NCI-H2196 (cell line): ENCODE measurements at regions not wholly inside any gene's neighbourhood (a gene's known extent, or its start where the extent isn't known, plus 50 kb on each side); places are given as distances from the start of the nearest gene placed in this dataset.
"Not testable (repeated sequence)": the region's sequence is repeated elsewhere in the genome, so short reads cannot be mapped to it uniquely, and the experiment has no call there.

Source experiments
- DNase-seq: peaks from one replicate; lab custom pipeline; 2025; ENCODE audit not compliant: unreplicated experiment; lab: John Stamatoyannopoulos, UW

DNA sequence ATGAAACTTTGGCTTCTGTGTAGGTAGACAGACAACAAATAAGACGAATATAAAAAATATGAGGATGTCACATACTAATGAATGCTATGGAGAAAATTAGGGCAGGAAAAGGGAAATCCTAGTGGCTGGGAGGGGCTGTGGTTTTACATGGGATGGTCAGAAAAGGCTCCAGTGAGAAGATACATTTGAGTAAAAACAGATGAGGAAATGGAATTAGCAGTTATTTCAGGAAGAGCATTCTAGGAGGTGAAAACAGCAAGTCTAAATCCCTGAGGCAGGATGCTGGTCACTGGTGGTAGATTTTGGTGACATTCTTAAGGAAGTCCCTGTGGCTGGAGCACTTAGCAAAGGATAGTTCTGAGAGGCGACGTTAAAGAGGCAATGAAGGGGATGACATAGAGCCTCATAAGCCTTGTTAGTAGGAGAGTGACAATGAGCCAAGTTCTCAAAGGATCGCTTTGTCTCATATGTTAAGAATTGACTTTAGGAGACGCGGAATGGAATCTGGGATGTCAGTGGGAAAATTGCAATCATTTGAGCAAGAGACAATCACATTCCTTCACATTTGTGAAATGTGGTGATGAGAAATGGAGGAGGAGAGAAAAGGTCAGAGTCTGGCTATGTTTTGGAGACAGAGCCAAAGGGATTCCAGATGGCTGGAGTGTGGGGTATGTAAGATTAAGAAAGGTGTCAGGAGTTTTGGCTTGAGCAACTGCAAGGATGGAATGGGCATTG, 384.7 kb upstream of the FZD8 start:
- no peak for DNase-seq

DNA sequence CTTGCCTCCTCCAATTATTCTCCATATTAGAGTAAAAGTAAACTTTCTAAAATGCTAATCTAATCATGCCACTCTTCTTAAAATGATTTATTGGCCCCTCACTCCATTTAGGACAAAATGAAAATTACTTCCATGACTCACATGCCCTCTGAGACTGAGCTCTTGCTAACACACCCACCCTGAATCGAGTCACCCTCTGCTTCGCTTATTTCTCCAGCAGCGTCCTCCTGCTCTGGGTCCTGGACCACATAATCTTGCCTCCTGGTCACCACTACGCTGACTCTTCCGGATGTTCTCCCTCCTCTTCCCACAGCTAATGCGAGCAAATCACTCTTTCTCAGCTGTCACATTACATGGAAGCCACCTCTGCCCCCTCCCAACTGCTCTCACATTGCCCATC, 384.0 kb upstream of the FZD8 start:
- no peak for DNase-seq

DNA sequence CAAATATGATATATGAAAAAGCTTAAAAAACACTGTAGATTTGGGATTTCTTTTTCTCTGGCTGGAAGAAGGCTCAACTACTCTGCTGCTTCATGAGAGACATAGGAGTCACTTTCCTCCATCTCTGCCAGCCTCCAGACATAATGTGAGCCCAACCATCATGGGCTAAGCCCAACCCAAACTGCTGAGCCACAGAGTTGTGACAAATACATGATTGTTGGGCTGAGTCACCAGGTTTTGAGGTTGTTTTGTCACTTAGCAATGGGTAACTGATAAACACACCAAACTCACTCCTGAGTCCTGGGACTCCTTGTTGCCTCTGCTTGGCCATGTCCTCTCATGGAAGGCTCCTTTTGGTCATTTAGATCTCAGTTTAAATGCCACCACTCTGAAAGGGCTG, 381.8 kb upstream of the FZD8 start:
- no peak for DNase-seq

DNA sequence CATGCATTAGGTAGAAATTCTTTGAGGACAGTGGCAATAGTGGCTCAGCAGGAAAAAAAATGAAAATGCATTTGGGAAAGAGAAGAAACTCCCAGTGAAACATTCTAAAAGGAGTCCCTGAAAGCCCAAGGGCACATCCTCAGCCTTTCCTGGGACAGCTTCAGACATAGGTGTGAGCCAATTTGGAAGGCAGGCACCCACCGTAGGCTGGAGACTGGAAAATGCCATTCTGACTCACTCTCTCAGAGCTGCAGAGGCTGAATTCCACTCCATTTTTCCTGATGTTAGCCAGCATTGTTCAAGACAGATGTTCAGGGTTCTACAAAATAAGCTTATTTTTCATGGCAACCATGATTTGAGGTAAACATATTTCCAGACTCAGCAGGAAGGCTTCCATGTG, 379.0 kb upstream of the FZD8 start:
- no peak for DNase-seq

DNA sequence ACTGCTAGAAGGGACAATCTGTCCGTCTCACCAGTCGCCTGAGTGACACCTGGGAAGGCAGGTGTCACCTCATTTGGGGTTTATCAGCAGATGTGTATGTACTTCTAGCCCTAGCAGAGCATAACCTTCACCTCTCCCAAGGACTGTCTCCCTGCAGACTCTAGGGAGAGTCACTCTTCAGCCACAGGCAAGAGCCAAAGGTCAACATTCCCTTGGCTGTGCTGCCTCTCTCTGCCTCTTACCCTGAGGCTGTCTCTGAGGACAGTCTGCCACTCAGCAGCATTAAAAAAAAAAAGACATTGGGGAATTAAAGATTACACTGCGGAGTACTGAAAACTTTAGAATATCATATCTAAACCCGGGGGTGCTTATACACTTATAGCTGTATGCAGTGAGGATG, 377.7 kb upstream of the FZD8 start:
- DNase-seq: no peak

DNA sequence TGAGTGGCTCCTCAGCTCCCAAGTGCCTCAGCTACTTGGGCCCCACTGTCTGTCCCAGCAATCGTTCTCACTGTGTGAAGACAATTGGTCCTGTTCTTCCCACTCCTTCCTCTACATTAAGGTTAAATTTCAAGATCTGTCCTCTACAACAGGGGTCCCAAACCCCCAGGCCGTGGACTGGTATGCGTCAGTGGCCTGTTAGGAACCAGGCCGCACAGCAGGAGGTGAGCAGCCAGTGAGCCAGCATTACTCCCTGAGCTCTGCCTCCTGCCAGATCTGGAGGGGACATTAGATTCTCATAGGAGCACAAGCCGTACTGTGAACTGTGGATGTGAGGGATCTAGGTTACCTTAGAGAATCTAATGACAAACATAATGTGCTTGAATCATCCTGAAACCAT, 376.9 kb upstream of the FZD8 start:
- no peak for DNase-seq

DNA sequence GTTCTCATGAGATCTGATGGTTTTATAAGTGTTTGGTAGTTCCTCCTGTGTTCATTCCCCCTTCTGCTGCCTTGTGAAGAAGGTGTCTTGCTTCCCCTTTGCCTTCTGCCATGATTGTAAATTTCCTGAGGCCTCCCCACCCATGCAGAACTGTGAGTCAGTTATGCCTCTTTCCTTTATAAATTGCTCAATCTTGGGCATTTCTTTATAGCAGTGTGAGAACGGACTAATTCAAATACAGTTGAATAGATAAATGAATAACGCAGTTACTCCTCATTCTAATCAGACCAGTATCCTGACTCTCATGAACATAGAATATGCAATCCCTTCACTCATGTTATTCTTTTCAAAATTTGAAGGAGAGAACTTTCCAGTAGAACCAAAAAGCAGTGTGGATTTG, 375.0 kb upstream of the FZD8 start:
- no peak for DNase-seq

DNA sequence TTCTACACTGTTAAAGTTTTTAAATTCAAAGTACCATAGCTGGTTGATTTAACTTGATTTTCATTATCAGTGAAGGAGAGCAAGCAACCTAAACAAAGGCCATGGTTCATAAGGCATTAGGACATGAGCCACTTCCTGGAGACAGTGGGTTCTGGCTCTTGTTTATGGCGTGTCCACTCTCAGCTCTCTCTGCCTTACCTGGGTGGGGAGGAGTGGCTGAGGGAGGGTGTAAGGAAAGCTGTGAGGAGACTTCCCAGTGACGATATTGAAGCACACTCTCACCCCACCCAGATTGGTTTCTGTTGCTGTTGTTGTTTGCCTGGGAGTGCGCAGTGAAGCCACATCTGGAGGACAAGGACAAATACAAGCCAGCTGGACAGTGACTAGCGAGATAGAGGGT, 365.3 kb upstream of the FZD8 start:
- DNase-seq: no peak

DNA sequence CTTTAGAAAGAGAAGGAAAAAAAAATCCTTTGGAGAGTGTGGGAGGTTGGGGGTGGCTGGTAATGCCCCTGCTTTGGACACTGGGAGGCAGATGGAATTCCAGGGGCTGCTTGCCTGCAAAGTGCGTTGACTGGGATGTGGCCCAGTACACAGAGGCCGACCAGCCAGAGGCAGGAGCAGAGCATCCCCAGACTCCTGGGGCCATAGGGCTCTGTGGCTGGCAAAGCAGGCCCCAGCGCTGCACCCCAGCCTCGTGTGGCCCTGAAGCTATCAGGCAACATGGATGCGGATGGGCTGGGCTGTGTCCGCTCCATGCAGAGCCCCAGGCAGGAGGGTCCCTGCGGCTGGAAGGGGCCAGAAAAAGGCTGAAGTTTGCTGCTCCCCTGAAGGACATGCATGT, 361.6 kb upstream of the FZD8 start:
- DNase-seq: no peak

DNA sequence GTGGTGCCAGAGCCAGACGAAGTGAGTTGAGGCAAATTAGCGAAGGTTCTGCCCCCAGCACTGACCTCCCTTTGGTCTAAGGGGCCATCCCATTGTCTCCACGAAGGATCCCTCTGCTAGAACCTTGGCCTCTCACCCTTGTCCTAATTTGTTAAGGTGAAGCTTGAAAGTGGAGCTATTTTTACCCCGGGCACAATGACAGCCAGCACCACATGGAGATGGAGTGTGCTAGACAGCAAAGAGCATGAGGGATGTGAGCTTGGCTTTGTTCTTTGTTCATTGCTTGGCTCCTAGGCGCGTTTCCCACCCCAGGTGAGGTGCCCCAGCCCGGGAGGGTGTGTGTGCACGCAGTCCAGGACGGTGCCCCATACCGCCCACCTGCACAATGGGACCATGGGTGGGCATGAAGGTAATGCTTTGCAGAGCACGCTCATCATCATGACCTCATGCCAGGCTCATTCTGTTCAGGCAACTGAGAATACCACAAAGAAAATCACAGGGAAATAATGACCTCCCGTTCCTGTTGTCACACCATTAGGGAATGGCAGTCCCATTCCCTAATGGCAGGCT, 361.0 kb upstream of the FZD8 start:
- DNase-seq: no peak

DNA sequence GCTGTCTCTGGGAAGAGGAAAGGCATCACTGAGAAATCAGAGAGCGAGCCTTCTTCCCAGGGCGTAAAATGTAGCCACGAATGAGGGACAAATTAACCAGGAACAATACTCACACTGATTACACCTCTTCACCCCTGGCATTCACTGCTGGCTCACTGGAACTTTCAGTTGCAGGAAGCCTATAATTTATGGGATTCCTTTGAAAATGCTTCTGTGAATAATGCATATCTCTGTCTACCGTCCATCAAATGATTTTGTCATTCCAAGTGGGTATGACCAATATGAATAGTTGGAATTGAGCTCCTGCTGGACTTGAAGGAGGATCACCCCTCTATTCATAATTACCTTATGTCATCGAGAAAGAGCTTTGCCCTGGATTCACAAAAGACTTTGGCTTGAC, 360.3 kb upstream of the FZD8 start:
- DNase-seq: no peak

DNA sequence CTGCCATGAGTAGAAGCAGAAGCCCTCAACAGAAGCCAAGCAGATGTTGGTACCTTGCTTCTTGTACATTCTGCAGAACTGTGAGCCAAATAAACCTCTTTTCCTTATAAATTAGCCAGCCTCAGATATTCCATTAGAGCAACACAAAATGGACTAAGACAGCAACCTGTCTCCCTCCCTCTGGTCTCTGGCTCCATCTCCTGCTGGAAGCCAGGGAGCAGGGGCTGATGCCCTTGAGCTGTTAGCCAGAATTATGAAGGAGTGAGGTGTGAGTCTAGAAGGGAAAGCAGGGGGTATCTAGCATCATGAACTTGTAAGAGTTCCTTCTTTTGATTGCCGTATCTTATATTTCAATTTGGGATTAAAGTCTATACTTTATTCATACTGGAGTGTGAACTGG, 358.7 kb upstream of the FZD8 start:
- not testable (repeated sequence) for DNase-seq

DNA sequence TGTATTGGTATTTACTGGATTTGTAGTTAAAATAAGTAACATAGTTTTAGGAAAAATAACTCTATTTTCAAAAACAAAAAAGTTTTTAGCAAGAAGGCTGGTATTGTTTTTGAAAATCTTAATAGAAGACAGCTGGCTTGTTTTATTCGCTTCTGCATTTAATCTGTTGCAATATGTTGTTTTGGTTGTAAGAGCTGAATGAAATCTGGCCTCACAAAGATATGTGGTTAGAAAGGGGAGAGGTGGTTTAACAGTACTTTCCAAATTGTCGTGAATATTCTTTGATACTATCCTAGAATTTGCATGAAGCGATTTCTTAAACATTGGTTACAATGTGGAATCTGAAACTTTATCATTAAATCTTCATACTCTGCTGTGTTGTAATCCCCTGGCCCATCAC, 355.9 kb upstream of the FZD8 start:
- DNase-seq: no peak

DNA sequence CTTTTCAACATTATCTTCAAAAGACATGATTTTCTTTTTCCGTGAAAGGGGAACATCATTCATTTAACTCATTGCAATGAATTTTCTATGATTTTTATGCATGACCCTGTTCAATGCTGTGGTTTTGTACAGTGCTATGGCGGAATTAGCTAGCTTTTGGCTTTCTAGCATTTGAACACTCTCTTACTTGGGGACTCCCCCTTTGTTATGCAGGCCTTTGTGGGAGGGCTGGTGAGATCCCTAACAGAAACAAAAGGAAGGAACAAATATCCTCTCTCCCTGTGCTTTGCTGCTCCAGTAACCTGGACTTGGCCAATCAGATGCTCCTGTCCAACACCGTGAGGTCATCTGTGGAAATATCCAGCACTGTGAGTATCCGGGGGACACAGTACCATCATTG, 353.4 kb upstream of the FZD8 start:
- no peak for DNase-seq

DNA sequence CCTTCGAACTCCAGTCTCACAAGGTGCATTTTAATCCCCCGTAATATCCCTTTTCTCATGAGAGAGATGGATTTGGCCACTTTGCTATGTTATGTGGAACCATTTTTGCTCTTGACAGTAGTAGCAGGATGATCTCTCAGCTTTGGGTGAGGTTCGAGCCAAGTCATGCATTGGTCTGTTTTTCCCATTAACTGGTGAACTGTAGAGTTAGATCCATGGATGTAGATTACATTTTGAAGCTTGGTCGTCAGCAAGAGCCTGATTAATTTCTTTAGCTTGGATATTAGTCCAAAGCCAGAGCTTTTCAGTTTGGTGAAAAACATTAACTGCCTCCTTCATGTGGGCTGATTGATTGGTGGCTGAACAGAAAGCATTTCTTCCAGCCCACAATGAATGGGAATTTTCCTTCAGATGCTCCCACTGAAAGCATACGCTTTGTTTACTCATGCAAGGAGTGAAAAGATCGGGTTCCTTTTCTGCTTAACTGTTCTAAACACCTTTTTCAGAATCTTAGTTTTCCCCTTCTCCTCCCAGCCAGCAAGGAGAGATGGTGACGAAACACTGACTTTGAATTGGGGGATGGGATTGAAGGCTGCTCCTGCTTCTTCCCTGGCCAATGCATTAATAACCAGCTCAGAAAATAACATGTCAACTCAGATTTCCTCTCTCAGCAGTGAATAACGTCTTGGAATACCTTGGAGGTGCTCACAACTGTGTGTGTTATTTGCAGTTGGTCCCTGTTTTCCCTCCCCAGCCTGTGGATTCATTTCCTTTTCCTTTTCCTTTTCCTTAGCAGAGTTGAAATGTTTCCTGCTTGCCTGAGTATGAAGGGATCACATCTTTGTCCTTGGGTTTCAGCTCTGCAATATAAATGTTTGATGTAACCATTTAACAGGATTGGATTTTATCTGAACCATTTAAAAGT, 351.8 kb upstream of the FZD8 start:
- DNase-seq: no peak

DNA sequence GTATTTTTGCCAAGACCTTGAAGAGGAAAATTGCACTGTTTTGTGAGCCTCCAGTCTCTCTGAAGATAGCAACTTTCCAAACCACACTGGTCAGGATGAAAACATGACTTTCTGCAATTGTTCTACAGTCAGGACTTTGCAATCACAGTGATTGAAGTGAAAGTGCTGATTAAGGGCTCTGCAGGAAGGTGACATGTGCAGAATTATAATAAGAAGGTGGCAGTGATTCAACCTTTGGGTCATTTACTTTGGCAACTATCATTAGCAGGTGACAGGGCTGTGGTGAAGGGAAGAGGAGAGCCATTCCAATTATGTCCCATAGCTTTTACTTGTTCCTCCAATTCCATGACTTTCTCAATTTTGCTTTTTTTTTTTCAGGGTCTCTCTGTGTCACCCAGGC, 350.0 kb upstream of the FZD8 start:
- no peak for DNase-seq

DNA sequence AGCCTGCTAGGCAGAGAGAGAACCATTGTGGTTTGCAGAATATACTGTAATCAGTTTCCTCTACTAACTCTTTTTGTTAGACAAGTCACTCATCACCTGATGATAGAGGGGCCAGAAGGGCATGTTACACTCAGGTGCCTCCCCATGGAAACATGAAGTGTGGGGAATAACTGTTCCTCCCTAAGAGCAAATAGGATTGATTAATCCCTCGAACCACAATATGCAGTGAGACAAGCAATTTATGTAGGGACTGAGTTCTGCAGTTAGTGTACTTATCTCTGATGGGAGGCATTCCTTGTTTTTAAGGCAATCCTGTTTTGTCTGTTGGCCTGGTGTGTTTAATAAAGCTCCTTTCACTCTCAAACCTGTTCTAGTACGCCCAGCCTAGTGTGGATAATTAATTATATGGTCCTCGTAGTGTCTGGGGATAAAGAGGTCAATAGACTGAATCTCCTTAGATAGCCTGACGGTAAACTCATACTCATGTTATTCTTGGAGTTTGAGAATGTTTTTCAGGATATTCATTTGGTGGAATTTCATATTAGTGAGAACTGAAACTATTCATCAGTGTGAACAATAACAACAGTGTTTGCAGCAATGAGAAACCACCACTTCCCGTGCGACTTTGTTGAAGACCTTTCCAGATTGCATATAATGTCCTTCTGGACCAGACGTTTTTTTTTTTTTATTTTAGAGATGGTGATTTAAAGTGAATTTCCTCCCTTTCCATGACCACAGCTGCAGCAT, 344.8 kb upstream of the FZD8 start:
- no peak for DNase-seq

DNA sequence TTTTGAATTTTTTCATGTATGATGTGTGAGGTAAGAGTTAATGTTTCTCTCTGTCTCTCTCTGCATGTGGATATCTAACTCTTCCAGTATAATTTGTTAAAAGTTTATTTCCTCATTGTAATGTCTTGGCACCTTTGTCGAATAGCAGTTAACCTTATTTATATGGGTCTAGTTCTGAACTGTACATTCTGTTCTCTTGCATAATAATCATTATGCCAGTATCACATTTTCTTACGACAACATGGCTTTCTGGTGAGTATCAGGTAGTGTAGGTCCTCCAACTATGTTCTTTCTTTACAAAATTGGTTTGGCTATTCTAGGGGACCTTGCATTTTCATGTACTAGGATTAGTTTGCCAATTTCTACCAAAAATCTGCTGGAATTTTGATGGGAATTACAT, 337.0 kb upstream of the FZD8 start:
- no peak for DNase-seq

DNA sequence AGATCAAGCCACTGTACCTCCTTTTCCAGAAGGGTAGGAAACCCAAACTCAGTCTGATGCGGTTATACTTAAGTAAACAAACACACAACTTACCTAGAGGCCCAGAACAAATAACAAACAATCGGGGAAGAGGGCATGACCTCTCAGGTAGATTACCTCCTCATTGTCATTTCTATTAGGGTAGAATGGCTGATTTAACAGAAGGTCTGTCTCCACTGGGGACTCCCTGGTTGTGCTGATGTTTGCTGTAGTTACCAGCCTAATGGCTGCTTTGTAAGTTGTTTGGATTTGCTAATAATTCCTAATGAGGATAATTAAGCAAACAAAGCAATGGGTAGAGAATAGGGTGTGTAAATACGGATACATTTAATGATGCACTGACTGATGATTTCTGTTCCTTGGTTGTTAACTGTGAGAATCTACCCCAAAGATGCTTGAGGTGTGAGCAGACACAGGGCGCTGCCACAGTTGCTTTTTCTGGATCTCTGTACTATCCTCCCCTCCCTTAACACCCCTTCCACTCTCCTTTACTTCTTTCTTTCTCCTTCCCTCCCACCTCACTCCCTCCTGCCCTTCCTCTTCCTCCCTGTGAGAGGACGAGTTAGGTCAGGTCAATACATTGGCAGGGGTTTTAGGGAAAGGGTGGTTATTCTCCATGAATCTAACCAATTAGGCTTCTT, 332.0 kb upstream of the FZD8 start:
- not testable (repeated sequence) for DNase-seq

DNA sequence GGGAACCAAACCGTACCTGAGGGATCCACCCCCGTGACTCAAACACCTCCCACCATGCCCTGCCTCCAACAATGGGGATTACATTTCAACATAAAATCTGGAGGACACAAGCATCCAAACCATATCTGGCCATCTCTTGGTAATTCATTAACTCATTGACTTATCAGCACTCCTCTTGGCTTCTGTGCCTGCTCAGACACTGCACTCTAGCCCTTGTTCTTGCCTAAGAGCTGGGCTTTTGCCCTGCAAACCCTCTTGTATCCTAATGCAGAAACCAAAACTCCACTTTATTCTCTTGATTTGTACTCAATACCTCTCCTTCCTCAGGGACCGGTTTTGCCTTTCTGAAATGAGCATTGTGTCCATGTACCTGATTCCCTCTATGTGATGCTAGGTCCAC, 330.2 kb upstream of the FZD8 start:
- DNase-seq: no peak

DNA sequence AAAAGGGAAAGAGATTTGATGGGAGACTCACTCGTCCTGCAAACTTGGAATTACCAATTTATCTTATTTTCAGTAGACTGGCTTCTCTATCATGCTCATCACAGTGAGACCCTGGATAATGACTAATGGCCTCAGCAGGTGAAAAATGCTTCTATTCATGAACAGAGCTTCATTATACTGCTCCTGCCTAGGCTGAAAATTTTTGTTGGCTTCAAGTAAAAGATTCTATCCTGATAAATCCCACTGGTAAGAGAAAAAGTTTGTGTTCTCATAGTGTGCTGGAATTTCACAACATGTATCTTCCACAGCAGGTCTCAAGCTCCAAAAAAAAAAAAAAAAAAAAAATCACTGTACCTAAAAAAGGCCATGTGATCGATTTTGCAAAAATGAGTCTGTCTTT, 329.3 kb upstream of the FZD8 start:
- DNase-seq: no peak
